Islet of Langerhans (tissue), 1 donor: ENCODE measurements at regions not wholly inside any gene's neighbourhood (a gene's known extent, or its start where the extent isn't known, plus 50 kb on each side); places are given as distances from the start of the nearest gene placed in this dataset.

ENCODE experiments used
- FAIRE-seq: peaks from one replicate; lab custom pipeline; 2011; peaks lifted over from hg19 to GRCh38; lab: Jason Lieb, UNC

GRCh38 chr6:165910184-165910966 lies 247.3 kb upstream of the PDE10A start:
- no peak for FAIRE-seq

GRCh38 chr6:165906736-165907135 lies 243.7 kb upstream of the PDE10A start:
- FAIRE-seq: no peak

GRCh38 chr6:165905744-165906143 lies 242.7 kb upstream of the PDE10A start:
- FAIRE-seq: no peak

- no peak for FAIRE-seq
Measured at GRCh38 chr6:165900970-165901369, 237.9 kb upstream of the PDE10A start.

GRCh38 chr6:165899611-165900010 lies 236.6 kb upstream of the PDE10A start:
- no peak for FAIRE-seq

- FAIRE-seq: no peak
Measured at GRCh38 chr6:165895421-165896165, 232.6 kb upstream of the PDE10A start.

GRCh38 chr6:165894171-165894825 lies 231.3 kb upstream of the PDE10A start:
- FAIRE-seq: no peak

- no peak for FAIRE-seq
Measured at GRCh38 chr6:165893431-165893830, 230.4 kb upstream of the PDE10A start.

- no peak for FAIRE-seq
Measured at GRCh38 chr6:165891320-165891719, 228.3 kb upstream of the PDE10A start.

GRCh38 chr6:165890404-165890735 lies 227.3 kb upstream of the PDE10A start:
- FAIRE-seq: no peak

- no peak for FAIRE-seq
Measured at GRCh38 chr6:165889636-165890403, 226.8 kb upstream of the PDE10A start.

- FAIRE-seq: no peak
Measured at GRCh38 chr6:165886169-165886568, 223.1 kb upstream of the PDE10A start.

GRCh38 chr6:165884813-165885765 lies 222.0 kb upstream of the PDE10A start:
- FAIRE-seq: peak; percentile 41

GRCh38 chr6:165883851-165884640 lies 221.0 kb upstream of the PDE10A start:
- no peak for FAIRE-seq

GRCh38 chr6:165881806-165882205 lies 218.8 kb upstream of the PDE10A start:
- FAIRE-seq: no peak

GRCh38 chr6:165880686-165881085 lies 217.6 kb upstream of the PDE10A start:
- no peak for FAIRE-seq

- FAIRE-seq: no peak
Measured at GRCh38 chr6:165877773-165878172, 214.7 kb upstream of the PDE10A start.

GRCh38 chr6:165877192-165877591 lies 214.2 kb upstream of the PDE10A start:
- FAIRE-seq: no peak

GRCh38 chr6:165876588-165876987 lies 213.5 kb upstream of the PDE10A start:
- no peak for FAIRE-seq

GRCh38 chr6:165875946-165876345 lies 212.9 kb upstream of the PDE10A start:
- no peak for FAIRE-seq

- FAIRE-seq: no peak
Measured at GRCh38 chr6:165873976-165874375, 210.9 kb upstream of the PDE10A start.
